ENCODE measurements at regions not wholly inside any gene's neighbourhood (a gene's known extent, or its start where the extent isn't known, plus 50 kb on each side); places are given as distances from the start of the nearest gene placed in this dataset.

GRCh38 chr12:87338681-87339080, 690.5 kb downstream of the C12orf50 start:
- Histone ChIP-seq H3K79me2 (ENCODE audit: insufficient read depth, low read length) (no peaks in the 10 kb centered on the region), H3K79me1 (ENCODE audit: insufficient read depth, low read depth, low read length, poor library complexity, severe bottlenecking) (no peaks in the 10 kb centered on the region), H3K4me1 (ENCODE audit: insufficient read depth, low read length) (no peaks in the 10 kb centered on the region), H2AK5ac (ENCODE audit: insufficient read length, low read length) (no peak overlapping the region), H2BK20ac (ENCODE audit: low read depth, low read length, poor library complexity, severe bottlenecking) (no peak overlapping the region), H3K56ac (ENCODE audit: insufficient read length, low read depth, low read length) (no peak overlapping the region), H3K23ac (ENCODE audit: insufficient read length, low read depth, low read length) (no peak overlapping the region), H3K4ac (ENCODE audit: low read depth, low read length) (no peak overlapping the region), H3K9me3 (ENCODE audit: control insufficient read depth, low read depth, low read length) (no peaks in the 10 kb centered on the region), H3K27ac (ENCODE audit: insufficient read length, low read depth, low read length) (no peak overlapping the region), H2AFZ (ENCODE audit: low read length) (no peak overlapping the region), H4K8ac (replicated peaks; ENCODE audit: insufficient read length, low read depth, low read length) (no peak overlapping the region), H2BK15ac (ENCODE audit: low read depth, low read length) (no peak overlapping the region), H3K4me2 (ENCODE audit: insufficient read depth, insufficient read length, low read length) (no peak overlapping the region), H3K27me3 (ENCODE audit: insufficient read depth, low read length) (no peaks in the 10 kb centered on the region), H3K14ac (ENCODE audit: insufficient read depth, low read length) (no peak overlapping the region), H2BK120ac (ENCODE audit: low read depth, low read length, poor library complexity, severe bottlenecking) (no peak overlapping the region), H3K23me2 (ENCODE audit: insufficient read length, low read depth, low read length, poor library complexity, severe bottlenecking) (no peaks in the 10 kb centered on the region), H4K20me1 (ENCODE audit: control insufficient read depth, insufficient read depth, insufficient read length) (no peaks in the 10 kb centered on the region), H3K18ac (ENCODE audit: insufficient read length, low read depth, low read length) (no peak overlapping the region), H4K5ac (ENCODE audit: insufficient read length, low read depth, low read length) (no peak overlapping the region), H2BK5ac (ENCODE audit: insufficient read length, low read length) (no peak overlapping the region), H3K9ac (ENCODE audit: extremely low read depth, insufficient read length, low read length) (no peak overlapping the region), H4K91ac (ENCODE audit: insufficient read length, low read depth, low read length) (no peak overlapping the region), H3T11ph (ENCODE audit: low read length) (no peak overlapping the region), H2BK12ac (ENCODE audit: insufficient read length, low read depth, low read length) (no peak overlapping the region)
- Mint-ChIP-seq H3K4me1 (peaks cover 5% of the 10 kb centered on the region in 2 experiments; a peak in 2 of 4 replicates), H3K36me3 (ENCODE audit: insufficient read depth in 1 of 3, low read depth in 3 of 3) (no peaks in the 10 kb centered on the region), H3K27me3 (ENCODE audit: low read depth) (no peaks in the 10 kb centered on the region), H3K27ac (no peak overlapping the region), H3K4me3 (no peak overlapping the region), H3K9me3 (no peaks in the 10 kb centered on the region)
- no peak for DNase-seq
- no peak for TF ChIP-seq CTCF (conservative IDR thresholded peaks at IDR 0.05)
- WGBS (ENCODE audit: extremely low coverage, insufficient read length, low lambda C conversion rate) = no CpG with 5 or more reads among the region's 2 CpGs
